ENCODE measurements at regions not wholly inside any gene's neighbourhood (a gene's known extent, or its start where the extent isn't known, plus 50 kb on each side); places are given as distances from the start of the nearest gene placed in this dataset.

- Histone ChIP-seq H3K27ac (no peak overlapping the region), H3K27me3 (ENCODE audit: insufficient read depth, low read depth, severe bottlenecking) (no peaks in the 10 kb centered on the region), H3K4me3 (ENCODE audit: low read depth, low read length) (no peak overlapping the region), H3K36me3 (no peaks in the 10 kb centered on the region), H3K9me3 (ENCODE audit: severe bottlenecking) (no peaks in the 10 kb centered on the region)
- TF ChIP-seq CTCF (IDR thresholded peaks at IDR 0.05; ENCODE audit: low read depth, low read length), result no peak
- DNase-seq, result no peak
Measured at GRCh38 chr4:111813555-111814140, 331.6 kb upstream of the FAM241A start.

DNA sequence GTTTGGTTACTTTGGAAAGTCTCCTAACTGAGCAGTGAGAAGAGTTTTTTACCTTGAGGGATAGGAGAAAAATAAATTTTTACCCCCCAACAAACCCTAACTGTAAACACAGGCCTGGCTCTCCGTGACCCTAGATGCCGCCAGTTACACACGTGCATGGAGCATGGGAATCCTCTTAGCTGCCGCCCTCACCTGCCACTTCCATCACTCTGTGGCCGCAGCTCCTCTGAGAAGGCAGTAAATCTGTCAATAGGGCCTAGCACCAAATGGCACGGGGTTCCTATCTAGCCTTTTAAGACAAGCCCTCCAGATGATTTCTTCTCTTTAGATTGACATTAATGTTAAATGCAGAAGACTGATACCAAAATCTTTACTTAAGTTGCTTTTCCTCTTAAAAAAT is 330.3 kb upstream of the FAM241A start:
- no peaks in the 10 kb centered on the region for H3K36me3 ChIP-seq
- TF ChIP-seq CTCF (IDR thresholded peaks at IDR 0.05; ENCODE audit: low read depth, low read length), result no peak
- H3K27ac ChIP-seq, result no peak overlapping the region
- no peaks in the 10 kb centered on the region for H3K27me3 ChIP-seq (ENCODE audit: insufficient read depth, low read depth, severe bottlenecking)
- DNase-seq, result peak; percentile 91
- no peak overlapping the region for H3K4me3 ChIP-seq (ENCODE audit: low read depth, low read length)
- no peaks in the 10 kb centered on the region for H3K9me3 ChIP-seq (ENCODE audit: severe bottlenecking)

DNA sequence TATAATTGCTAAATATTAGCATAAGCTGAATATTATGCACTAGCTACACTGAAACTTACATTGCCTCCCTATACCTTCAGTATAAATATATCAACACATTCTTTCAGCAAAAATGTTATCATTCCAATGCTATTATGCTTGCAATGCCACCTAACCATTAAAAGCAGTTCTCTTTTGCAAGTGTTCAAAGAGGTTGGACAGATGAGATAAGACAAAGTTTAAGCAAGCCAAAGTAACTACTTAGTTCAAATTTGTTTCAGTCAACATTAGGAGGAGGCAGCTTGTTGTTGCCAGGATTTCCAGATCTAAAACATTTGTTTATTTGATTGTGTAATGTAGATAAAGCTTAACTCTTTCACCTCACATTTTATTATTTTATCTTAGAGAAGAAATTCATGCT is 323.9 kb upstream of the FAM241A start:
- TF ChIP-seq CTCF (IDR thresholded peaks at IDR 0.05; ENCODE audit: low read depth, low read length), result no peak
- Histone ChIP-seq H3K27ac (no peak overlapping the region), H3K36me3 (no peaks in the 10 kb centered on the region; the same call in 1 of the 2 replicates), H3K9me3 (ENCODE audit: severe bottlenecking) (no peaks in the 10 kb centered on the region), H3K27me3 (ENCODE audit: insufficient read depth, low read depth, severe bottlenecking) (no peaks in the 10 kb centered on the region), H3K4me3 (ENCODE audit: low read depth, low read length) (no peak overlapping the region)
- no peak for DNase-seq

GRCh38 chr4:111836601-111837000 is 308.7 kb upstream of the FAM241A start:
- DNase-seq, result peak; percentile 73
- H3K36me3 ChIP-seq, result no peaks in the 10 kb centered on the region
- TF ChIP-seq CTCF (IDR thresholded peaks at IDR 0.05; ENCODE audit: low read depth, low read length), result peak; percentile 58

GRCh38 chr4:111837761-111838160 is 307.5 kb upstream of the FAM241A start:
- Histone ChIP-seq H3K4me3 (ENCODE audit: low read depth, low read length) (no peak overlapping the region), H3K27me3 (ENCODE audit: insufficient read depth, low read depth, severe bottlenecking) (no peaks in the 10 kb centered on the region), H3K27ac (no peak overlapping the region), H3K9me3 (ENCODE audit: severe bottlenecking) (no peaks in the 10 kb centered on the region), H3K36me3 (no peaks in the 10 kb centered on the region)
- no peak for TF ChIP-seq CTCF (IDR thresholded peaks at IDR 0.05; ENCODE audit: low read depth, low read length)
- DNase-seq, result no peak

More at GRCh38 chr4:111836601-111837000, 308.7 kb upstream of the FAM241A start:
- Histone ChIP-seq H3K4me3 (ENCODE audit: low read depth, low read length) (no peak overlapping the region), H3K9me3 (ENCODE audit: severe bottlenecking) (no peaks in the 10 kb centered on the region), H3K27me3 (ENCODE audit: insufficient read depth, low read depth, severe bottlenecking) (no peaks in the 10 kb centered on the region), H3K27ac (no peak overlapping the region)

GRCh38 chr4:111838406-111838930 is 306.8 kb upstream of the FAM241A start:
- no peaks in the 10 kb centered on the region for H3K9me3 ChIP-seq (ENCODE audit: severe bottlenecking)
- DNase-seq, result no peak
- no peaks in the 10 kb centered on the region for H3K36me3 ChIP-seq
- no peak for TF ChIP-seq CTCF (IDR thresholded peaks at IDR 0.05; ENCODE audit: low read depth, low read length)
- no peak overlapping the region for H3K27ac ChIP-seq
- no peak overlapping the region for H3K4me3 ChIP-seq (ENCODE audit: low read depth, low read length)
- no peaks in the 10 kb centered on the region for H3K27me3 ChIP-seq (ENCODE audit: insufficient read depth, low read depth, severe bottlenecking)

Measured in WERI-Rb-1 (cell line).